ENCODE measurements at regions not wholly inside any gene's neighbourhood (a gene's known extent, or its start where the extent isn't known, plus 50 kb on each side); places are given as distances from the start of the nearest gene placed in this dataset.
"Not testable (repeated sequence)": the region's sequence is repeated elsewhere in the genome, so short reads cannot be mapped to it uniquely, and the experiment has no call there.

DNA sequence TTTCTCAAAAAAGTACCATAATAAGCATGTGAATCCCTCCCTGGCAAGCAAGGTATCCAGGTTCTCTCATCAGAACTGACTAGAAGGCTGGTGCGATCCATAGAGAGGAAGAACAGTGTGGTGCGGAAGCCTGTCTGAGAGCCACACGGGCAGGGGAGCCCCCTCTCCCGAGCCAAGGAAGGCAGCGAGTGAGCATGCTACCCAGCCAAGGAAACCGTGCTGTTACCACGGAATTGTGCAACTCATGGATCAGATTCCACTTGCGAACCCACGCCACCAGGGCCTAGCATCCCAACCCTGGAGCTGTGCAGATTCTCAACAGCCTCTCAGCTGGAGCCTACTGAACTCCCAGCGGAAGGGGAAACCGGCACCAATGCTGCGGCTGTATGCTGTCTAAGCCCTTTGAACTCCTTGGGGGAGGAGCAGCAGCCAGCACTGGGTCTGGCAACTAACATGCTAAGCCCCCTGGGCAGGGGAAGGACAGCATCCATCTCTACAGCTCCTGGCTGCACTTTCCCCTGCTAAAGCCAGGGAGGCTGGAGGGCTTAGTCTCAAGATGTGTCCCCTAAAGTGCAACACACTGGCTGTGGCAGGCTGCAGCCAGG, 823.1 kb downstream of the EPHA4 start:
- DNase-seq = no peak

GRCh38 chr2:220753486-220753885, 818.6 kb downstream of the EPHA4 start:
- DNase-seq = no peak

GRCh38 chr2:220756653-220757052, 815.5 kb downstream of the EPHA4 start:
- DNase-seq = no peak

DNA sequence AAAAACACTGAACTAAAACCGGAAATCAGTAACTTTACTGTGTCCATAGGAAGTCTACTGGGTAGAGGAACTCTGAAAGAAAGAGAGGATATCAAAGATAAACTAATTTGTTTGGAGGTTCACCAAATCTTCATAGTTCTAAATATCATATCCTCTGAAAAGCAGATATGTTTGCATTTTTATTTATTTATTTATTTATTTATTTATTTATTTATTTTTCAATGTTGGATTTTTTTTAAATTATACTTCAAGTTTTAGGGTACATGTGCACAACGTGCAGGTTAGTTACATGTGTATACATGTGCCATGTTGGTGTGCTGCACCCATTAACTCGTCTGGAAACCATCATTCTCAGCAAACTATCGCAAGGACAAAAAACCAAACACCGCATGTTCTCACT, 813.7 kb downstream of the EPHA4 start:
- DNase-seq = not testable (repeated sequence)

DNA sequence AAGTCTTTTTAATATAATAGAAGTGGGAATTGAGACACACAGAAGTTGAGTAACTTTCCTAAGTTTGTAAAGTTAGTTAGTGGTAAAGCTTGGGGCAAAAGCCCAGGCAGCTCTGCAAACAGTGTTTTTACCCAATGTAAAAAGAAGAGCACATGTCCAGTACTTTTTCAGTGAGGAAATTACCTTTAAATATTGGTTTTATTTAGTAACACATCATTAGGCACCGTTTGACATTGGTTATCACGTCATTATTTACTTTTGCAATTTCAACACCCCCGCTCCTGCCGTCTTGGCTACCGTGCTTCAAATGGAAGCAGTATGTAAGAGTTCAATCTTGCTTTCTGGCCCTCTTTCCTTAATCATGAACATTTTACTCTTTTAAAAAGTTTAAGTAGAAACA, 807.9 kb downstream of the EPHA4 start:
- no peak for DNase-seq

- no peak for DNase-seq
These were observed 804.4 kb downstream of the EPHA4 start for GRCh38 chr2:220767591-220768255.

GRCh38 chr2:220775856-220776488, 796.1 kb downstream of the EPHA4 start:
- no peak for DNase-seq

- not testable (repeated sequence) for DNase-seq
These were observed 793.0 kb downstream of the EPHA4 start for GRCh38 chr2:220779076-220779475.

DNA sequence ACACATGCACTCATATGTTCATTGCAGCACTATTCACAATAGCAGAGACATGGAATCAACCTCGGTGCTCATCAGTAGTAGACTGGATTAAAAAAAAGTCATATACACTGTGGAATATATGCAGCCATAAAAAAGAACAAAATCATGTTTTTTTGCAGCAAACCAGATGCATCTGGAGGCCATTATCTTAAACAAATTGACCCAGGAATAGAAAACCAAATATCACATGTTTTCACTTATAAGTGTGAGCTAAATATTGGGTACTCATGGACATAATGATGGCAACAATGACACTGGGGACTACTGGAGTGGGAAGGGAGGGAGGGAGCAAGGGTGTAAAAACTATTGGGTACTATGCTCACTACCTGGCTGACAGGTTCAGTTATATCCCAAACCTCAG, 792.6 kb downstream of the EPHA4 start:
- no peak for DNase-seq

DNA sequence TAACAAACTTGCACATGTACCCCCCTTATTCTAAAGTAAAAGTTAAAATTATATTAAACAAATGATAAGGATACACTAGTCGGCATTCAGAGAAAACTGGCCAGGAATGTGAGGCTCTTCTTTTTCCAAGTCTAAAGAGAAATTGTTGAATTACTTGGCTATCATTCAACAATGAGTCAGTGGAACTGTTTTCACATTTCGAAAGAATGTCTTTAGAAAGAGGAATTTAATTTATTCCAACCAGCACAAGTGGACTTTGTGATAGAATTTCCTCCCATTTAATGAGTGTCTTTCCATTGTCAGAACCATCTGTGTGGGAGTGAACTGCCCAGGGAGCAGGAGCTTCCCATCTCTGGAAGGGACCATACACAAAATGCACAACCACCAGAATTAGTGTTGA, 792.2 kb downstream of the EPHA4 start:
- no peak for DNase-seq

DNA sequence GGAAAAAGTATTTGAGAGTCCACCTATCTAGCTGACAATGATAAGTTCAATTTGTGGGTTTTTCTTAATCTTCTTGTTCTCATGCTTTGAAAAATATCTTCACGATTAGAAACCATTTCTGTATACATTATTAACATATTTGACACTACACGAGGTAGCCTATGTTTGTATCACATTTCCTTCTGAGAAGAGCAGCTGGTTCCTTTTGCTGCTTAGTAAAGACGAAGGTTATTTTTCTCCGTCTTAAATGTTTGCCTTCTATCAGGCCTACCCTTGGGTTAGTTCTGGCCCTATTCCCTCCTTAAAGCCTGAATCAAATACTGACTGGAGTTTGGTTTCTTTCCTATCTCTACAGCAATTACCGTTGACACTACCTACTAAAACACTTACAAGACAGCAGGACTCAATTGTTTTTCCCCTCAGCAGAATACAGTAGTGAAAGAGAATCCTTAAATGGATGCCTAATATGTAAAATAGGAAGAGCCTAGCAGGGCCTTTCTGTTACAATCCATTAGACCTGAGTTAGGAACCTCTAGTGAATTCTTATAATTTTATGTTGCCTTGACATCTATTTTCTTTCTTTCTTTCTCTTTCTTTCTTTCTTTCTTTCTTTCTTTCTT, 790.4 kb downstream of the EPHA4 start:
- DNase-seq = no peak

- DNase-seq = no peak
These were observed 789.4 kb downstream of the EPHA4 start for GRCh38 chr2:220782609-220783113.

DNA sequence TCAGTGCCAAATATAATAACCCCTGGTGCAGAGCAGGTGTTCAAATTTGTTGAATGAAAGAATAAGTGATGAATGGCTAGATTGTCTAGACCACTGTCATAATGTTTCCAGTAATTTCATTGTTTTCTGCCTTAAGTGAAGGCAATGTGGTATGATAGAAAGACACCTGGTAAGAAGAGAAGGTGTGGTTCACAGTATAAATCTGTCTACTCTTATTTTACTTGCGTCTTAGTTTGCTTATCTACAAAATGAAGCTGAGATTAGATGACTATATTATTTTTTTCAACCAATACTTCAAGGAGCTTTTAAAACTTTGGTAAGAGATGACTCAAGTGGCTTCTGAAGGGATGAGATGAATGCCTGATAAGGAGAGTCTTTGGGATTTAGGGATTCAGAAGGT, 788.4 kb downstream of the EPHA4 start:
- DNase-seq = no peak

GRCh38 chr2:220785178-220785577, 786.9 kb downstream of the EPHA4 start:
- DNase-seq = no peak

- DNase-seq = no peak
These were observed 785.9 kb downstream of the EPHA4 start for GRCh38 chr2:220786216-220786615.

DNA sequence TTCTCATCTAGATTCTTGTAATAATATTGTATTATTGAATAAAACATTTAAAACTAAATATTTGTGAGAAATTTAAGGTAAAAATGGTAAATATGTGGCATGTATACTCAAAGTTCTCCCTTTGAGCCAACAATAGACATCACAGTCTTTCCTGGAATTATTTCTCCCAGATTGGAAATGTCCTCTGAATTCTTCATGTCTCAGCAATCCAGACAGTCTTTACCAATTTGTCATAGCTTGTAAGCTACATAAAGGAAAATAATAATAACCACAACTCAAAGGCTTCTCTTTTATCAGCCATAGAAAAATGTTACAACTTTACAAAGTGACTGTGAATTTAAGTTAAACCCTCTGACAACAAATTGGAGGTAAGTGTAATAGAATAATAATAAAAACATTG, 784.9 kb downstream of the EPHA4 start:
- no peak for DNase-seq

- DNase-seq = no peak
These were observed 782.1 kb downstream of the EPHA4 start for GRCh38 chr2:220789961-220790360.

GRCh38 chr2:220795705-220796104, 776.4 kb downstream of the EPHA4 start:
- DNase-seq = no peak

DNA sequence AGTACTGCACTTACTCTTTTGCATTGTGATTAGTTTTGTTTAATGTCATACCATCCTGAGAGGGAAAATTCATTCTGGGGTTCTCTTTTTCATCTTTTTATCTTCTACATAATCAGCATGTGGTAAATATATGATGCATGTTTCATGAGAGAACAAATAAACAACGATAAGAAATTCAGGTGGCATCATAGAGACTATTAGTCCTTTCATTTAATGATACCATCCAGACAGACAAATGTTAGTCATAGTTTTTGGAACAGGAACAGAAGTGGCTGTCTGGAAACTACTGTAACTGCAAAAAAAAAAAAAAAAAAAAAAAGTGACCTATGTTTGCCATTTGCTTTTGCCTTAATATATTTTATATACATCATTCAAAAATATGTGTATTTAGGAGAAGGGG, 761.0 kb downstream of the EPHA4 start:
- DNase-seq = no peak

DNA sequence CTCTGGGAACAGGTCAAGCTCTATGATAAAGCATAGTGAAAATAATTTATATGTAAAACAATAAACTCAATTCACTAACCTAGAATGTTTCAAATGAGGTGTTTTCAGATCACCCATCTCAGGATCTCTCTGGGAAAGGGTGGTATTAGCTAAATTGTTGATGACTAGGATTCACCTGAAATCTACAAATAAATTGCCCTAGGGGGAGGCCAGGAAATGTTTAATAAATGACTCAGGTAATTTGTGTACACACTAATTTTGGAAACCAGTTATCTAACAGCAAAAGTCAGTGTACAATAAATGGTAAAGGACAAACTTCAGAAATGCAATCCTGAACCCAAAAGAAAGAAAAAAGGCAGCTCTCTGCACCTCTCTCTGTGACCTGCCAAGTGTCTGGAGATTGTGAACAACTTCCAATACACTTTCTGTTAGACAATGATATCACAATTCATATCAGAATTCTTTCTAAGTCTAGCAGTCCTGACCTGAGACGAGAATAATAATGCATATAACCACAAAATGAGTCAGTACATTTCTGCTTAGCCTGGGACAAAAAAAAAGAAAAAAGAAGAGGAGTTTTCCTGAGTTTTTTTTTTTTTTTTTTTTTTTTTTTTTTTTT, 760.0 kb downstream of the EPHA4 start:
- no peak for DNase-seq

DNA sequence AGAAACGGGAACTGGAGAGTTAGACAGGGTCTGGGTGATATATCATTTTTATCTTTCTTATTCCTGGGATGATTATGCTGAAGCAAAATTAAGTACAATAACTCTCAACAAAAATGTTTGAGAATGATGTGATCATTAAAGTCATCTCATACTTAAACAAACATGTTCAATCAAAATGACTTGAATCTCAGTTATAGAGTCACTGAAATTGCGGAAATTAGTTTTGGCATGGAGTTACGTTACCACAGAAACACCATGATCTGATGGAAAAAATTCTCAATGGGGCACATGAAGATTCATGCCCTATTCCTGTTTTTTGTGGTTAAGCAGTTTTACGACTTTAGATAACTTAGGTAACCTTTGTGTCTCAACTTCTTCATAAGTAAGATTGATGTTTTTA, 757.7 kb downstream of the EPHA4 start:
- DNase-seq = no peak

DNA sequence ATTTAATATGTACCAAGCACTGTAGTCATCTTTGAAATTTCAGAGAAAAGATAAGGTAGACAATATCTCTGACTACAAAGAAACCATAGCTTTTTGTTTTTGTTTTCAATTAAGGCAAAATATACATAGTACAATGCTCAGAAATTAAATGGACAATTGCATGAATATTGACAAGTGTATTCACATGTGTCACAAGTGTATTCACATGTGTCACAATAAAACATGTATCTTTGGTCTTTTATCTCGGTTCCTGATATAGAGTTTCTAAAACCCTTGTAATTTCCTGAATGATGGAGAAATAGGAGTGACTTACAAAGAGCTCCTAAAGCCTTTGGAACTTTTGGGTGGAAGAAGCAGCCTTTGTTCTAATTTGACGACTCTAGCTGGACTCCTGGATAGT, 756.4 kb downstream of the EPHA4 start:
- DNase-seq = no peak

GRCh38 chr2:220821683-220822082, 750.4 kb downstream of the EPHA4 start:
- DNase-seq = no peak

Measured in GOT3 (cell line).